Vagina (tissue), 2 donors: ENCODE measurements at regions not wholly inside any gene's neighbourhood (a gene's known extent, or its start where the extent isn't known, plus 50 kb on each side); places are given as distances from the start of the nearest gene placed in this dataset.

ENCODE experiments used
- POLR2AphosphoS5 ChIP-seq, 2 donors: sonication (generic); formaldehyde crosslinking; IDR thresholded peaks; one replicate each; pipeline ENCODE4 v1.9.0; 2017; ENCODE audit warnings: antibody characterized with exemption in 2 of 2, mild to moderate bottlenecking in 2 of 2, low read depth in 1 of 2; ENCODE audit not compliant: insufficient read depth in 1 of 2
- TF ChIP-seq, protein P1 (sequence below), 3 experiments: fragments of 450-650 bp in 2 of 3; fragments of 200-600 bp in 1 of 3; sonication (generic) in 1 of 3; IDR thresholded peaks; one replicate each; pipeline ENCODE4 v1.5.1; 2017 to 2019; ENCODE audit warnings: antibody characterized with exemption in 3 of 3, mild to moderate bottlenecking in 2 of 3, moderate library complexity in 2 of 3

DNA sequence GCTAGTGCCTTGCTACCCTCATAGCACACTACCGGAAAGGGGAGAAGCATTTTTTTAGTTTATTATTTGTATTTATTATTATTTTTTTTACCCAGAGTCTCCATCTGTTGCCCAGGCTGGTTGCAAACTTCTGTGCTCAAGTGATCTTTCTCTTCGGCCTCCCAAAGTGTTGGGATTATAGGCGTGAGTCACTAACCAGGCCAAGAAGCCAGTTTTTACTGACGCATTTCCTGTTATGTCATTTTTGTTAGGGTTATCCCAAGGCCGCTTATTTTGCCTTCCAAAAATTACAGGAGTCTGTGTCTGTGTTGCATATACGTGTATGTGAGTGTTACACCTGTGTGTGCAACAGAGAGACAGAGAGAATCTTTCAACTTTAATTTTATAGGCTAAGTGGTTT is 404.5 kb downstream of the GBA3 start:
- TF ChIP-seq, protein P1, sequence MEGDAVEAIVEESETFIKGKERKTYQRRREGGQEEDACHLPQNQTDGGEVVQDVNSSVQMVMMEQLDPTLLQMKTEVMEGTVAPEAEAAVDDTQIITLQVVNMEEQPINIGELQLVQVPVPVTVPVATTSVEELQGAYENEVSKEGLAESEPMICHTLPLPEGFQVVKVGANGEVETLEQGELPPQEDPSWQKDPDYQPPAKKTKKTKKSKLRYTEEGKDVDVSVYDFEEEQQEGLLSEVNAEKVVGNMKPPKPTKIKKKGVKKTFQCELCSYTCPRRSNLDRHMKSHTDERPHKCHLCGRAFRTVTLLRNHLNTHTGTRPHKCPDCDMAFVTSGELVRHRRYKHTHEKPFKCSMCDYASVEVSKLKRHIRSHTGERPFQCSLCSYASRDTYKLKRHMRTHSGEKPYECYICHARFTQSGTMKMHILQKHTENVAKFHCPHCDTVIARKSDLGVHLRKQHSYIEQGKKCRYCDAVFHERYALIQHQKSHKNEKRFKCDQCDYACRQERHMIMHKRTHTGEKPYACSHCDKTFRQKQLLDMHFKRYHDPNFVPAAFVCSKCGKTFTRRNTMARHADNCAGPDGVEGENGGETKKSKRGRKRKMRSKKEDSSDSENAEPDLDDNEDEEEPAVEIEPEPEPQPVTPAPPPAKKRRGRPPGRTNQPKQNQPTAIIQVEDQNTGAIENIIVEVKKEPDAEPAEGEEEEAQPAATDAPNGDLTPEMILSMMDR (IDR thresholded peaks at IDR 0.05), result no peak
- no peak for TF ChIP-seq POLR2AphosphoS5 (IDR thresholded peaks at IDR 0.05; ENCODE audit: insufficient read depth in 1 of 2, low read depth in 1 of 2)
